Astrocyte of the cerebellum (primary cell): ENCODE measurements at regions not wholly inside any gene's neighbourhood (a gene's known extent, or its start where the extent isn't known, plus 50 kb on each side); places are given as distances from the start of the nearest gene placed in this dataset.

ENCODE experiments used
- DNase-seq: peaks from one replicate; pipeline ENCODE4 v3.0.0-alpha.2; 2011; ENCODE audit warnings: low read depth
- H3K4me3 ChIP-seq: 2 replicates; pipeline ENCODE4 v1.5.1; 2011; ENCODE audit warnings: mild to moderate bottlenecking, low read depth, low read length, moderate library complexity
- CTCF ChIP-seq: IDR thresholded peaks from 2 replicates; pipeline ENCODE4 v1.5.1; 2012; ENCODE audit warnings: low read length, low read depth, moderate library complexity, mild to moderate bottlenecking; ENCODE audit errors: missing control alignments
- in situ Hi-C: cut with HindIII; loops from 2 replicates; pipeline ENCODE4 v1.10.0; 2017; ENCODE audit warnings: low sequenced_read_pairs

GRCh38 chr5:4857761-4858160, 282.4 kb upstream of the ADAMTS16 start:
- no peak for DNase-seq
- no peak overlapping the region for H3K4me3 ChIP-seq
- no peak for TF ChIP-seq CTCF
- in situ Hi-C loops = no loop called here

GRCh38 chr5:4859500-4860235, 280.5 kb upstream of the ADAMTS16 start:
- TF ChIP-seq CTCF = no peak
- in situ Hi-C loops = no loop called here
- no peak for DNase-seq
- H3K4me3 ChIP-seq = no peak overlapping the region

- no peak for TF ChIP-seq CTCF
- in situ Hi-C loops = no loop called here
- DNase-seq = no peak
Observed at GRCh38 chr5:4860631-4861030, 279.5 kb upstream of the ADAMTS16 start.

GRCh38 chr5:4862500-4862899, 277.6 kb upstream of the ADAMTS16 start:
- DNase-seq = peak; percentile 54
- TF ChIP-seq CTCF = peak; percentile 34
- H3K4me3 ChIP-seq = no peak overlapping the region
- in situ Hi-C loops = no loop called here

More at GRCh38 chr5:4860631-4861030, 279.5 kb upstream of the ADAMTS16 start:
- no peak overlapping the region for H3K4me3 ChIP-seq

GRCh38 chr5:4866131-4866659, 273.9 kb upstream of the ADAMTS16 start:
- no peak for TF ChIP-seq CTCF
- no peak for DNase-seq
- in situ Hi-C loops = no loop called here
- no peak overlapping the region for H3K4me3 ChIP-seq

GRCh38 chr5:4866817-4867216, 273.3 kb upstream of the ADAMTS16 start:
- in situ Hi-C loops = no loop called here
- TF ChIP-seq CTCF = no peak
- H3K4me3 ChIP-seq = no peak overlapping the region
- no peak for DNase-seq
